ENCODE measurements at regions not wholly inside any gene's neighbourhood (a gene's known extent, or its start where the extent isn't known, plus 50 kb on each side); places are given as distances from the start of the nearest gene placed in this dataset.
A peak's percentile ranks its signal among the peaks of the same experiment; 100 is the strongest.

DNA sequence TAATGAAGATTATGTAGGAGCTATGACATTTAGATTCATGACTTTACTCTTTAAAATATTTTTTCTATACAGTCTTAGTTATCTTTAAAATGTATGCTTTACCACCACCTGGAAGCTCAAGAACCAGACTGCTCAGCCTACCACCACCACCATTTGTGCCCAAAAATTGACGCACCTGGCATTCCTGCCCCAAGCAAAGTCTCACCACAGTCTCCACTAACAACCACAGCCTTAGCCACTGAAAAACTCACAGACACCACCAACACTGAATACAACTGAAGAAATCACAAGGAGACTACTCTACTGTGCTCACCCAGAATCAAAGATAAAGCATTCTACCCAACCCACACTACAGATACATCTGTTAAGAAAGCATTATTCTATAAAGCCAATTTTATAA, 201.9 kb upstream of the PDE10A start:
- no peak for DNase-seq

DNA sequence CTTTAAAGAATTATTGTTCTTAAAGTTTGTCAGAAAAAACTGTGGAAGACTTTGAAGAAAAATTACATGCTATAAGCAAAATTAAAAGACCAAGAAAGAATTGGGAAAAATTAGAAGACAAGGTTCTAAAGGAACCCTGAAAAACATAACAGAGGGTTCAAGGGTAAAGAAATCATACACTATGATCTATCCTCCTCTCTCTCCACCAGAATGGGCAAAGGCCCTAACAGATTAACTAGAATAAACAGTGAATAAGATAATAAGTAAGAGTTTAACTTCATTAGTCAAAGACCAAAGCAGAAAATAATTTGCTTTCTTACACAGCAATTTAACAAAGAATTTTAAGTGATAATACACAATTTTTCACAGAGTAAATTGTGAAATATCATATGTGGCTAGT, 201.2 kb upstream of the PDE10A start:
- DNase-seq: no peak

DNA sequence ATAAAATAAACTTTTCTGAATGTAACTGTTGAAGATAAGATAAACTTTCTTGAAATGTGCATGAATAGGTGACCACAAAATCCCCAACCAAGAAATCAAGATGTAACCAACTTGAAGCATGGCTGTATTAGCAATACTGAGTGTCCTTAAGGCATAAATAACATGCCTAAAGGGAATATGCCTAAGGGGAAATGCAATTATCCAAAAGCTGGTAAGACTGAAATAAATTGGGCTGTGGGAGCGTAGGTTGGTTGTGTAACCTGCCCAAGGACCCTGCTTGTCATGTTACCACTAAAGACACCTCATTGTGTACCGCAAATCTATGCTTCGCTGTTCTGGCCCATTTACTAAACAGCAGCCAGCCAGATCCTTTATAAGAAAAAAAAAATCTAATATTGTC, 200.8 kb upstream of the PDE10A start:
- DNase-seq: no peak

DNA sequence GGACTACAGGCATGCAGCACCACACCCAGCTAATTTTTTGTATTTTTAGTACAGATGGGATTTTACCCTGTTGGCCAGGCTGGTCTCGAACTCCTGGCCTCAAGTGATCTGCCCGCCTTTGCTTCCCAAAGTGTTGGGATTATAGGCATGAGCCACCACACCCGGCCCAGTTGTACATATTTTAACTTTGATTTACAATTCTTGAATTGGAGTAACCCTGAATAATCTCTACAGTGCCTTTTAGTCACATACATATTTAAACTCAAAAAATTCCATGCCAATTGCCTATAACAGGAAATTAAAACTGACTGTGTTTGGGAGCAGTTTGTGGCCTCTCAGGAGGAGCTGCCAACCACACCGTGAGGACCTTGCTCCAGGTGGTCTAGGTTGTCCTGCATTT, 199.8 kb upstream of the PDE10A start:
- DNase-seq: no peak

DNA sequence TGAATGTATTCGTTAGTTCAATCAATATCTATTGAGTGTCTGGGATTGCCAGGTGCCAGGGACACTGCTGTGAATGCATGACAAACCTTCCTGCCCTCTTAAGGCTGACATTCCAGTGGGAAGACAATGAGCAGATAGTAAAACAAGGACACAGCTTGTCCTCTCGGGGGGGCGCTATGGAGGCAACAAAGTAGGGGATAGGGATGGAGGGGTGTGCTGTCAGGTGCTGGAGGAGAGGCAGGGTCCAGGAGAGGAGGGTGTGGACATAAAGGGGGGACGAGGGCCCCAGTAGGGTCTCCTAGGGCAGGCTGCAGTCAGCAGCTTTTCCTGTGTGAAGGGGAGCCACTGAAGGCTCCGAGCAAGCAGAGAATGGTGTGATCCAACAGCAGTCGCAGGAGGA, 198.2 kb upstream of the PDE10A start:
- DNase-seq: no peak

DNA sequence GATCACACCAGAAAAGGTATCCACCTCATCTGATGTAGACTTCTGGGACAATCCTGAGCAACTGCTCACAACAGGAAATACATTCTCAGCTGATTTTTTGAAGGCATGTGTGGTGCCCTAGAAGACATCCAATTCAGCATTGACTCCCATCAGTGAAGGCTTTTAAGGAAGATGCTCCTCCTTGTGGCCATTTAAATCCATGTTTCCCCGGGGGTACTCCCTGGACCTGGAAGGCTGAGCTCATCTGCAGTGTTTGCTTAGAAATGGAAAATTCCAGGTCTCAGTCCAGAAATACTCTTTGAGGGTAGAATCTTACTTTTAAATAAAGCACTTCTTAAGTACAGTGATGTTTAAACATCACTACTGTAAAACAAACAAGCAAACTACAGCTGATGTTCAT, 195.5 kb upstream of the PDE10A start:
- DNase-seq: no peak

DNA sequence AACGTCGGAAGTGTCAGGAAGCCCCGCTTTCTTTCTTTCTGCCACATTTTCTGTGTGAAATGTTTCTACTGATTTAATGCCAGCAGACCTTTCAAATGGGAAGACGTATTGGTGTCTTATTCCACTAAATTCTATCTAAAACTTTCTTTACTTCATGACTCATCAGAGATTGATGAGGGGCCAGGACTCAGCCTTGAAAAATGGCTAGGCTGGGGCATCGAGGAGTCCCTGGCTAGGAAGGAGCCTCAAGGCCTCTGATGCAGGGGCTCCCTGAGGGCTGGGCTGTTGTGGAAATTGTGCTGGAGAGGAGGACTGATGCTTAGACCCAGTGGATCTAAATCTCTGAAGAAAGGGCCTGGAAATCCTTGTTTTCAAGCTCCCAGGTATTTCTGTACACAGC, 192.8 kb upstream of the PDE10A start:
- DNase-seq: no peak

DNA sequence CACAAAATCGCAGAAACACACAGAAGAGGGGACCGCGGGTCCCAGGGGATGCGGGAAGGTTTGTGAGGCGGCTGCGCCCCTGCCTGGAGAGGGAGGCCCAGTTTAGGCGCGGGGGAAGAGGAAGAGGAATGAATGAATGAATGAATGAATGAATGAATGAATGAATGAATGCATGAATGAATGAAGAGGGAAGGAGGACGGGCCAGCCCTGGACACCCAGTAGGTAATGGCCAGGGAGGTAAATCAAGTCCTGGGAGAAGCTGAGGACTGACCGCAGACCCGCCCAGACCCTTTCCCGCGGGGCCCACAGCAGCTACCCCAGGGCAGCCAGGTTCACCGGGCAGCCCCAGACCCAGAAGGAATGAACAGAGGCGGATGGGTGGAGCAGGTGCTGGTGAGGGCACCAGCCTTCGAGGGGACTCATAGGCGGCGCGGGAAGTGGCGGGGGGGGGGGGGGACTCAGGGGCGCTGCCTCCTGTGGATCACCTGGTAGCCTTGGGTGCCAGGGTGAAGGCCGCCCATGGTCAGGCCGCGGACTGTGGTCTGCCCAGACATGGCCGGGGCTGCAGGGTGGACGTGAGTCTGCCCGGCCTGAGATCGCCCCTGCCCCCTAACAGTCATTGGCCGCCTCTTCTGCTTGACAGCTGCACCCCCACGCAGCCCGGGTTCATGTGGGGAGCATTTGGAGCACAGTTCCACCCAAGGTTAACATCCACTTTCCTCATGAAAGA, 192.0 kb upstream of the PDE10A start:
- no peak for DNase-seq

GRCh38 chr6:165854061-165854862, 191.2 kb upstream of the PDE10A start:
- no peak for DNase-seq

GRCh38 chr6:165852676-165853075, 189.6 kb upstream of the PDE10A start:
- DNase-seq: no peak

DNA sequence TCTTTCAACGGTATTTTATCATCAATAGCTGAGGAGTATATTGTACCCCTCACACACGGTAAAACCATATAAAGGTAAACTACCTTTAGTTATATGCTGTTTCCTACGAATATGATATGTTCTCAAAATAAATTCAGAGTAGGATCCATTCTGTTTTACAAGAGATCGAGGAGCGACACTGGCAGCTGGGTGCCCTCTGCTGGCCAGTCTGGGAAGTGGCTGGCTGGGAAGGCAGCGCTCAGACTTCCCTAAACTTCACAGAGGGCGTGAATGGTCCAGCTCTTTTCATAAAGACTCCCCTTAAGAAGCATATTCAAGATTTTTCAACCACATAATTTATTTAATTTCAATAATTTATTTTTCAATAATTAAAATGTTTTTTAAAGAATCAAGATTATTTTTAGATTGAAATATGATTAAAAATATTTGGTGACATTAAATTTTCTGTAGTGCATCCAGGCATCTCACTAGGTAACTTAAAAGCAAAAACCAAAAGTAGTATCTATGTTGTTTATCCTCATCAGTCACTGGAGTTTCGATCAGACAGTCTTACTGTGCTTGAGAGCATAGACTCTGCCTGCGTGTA, 187.5 kb upstream of the PDE10A start:
- DNase-seq: peak; percentile 7

DNA sequence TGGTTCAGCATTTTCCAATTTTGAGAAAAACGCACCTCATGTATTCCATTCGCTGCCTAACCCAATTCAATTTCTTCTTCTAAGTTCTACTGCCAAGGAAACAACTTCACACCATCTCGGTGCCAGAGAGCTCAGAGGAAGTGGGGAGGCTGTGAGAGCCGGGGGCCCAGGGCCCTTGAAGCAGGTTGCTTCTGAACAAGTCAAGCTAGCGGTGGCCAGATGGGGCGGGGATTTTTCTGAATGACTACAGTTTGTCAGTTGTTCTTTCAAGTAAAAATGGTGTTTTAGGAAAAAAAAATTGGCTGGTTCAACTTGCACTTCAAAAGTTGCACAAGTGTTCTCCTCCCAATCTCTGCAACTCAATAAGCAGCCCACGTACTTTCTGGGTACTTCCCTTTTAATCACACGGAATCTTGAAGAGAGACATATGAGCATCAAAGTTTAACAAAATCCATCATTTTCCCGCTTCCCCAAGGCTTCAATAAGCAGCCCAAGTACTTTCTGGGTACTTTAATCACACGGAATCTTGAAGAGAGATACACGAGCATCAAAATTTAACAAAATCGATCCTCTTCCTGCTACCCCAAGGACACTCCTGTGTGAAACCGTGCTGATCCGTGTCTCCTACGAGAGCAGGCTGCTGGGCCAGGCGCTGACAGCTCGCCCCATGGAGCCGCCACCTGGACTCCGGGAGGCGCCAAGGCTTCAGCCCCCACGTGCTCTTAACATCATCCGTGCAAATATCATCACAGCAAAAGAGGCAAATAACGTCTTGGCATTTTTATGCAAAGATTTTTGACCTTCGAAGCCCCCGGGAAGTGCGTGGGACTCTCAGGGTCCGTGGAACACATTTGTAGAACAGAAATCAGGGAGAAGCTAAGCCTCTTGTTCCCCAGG, 186.7 kb upstream of the PDE10A start:
- no peak for DNase-seq

- no peak for DNase-seq
Measured at GRCh38 chr6:165848086-165848426, 185.0 kb upstream of the PDE10A start.

DNA sequence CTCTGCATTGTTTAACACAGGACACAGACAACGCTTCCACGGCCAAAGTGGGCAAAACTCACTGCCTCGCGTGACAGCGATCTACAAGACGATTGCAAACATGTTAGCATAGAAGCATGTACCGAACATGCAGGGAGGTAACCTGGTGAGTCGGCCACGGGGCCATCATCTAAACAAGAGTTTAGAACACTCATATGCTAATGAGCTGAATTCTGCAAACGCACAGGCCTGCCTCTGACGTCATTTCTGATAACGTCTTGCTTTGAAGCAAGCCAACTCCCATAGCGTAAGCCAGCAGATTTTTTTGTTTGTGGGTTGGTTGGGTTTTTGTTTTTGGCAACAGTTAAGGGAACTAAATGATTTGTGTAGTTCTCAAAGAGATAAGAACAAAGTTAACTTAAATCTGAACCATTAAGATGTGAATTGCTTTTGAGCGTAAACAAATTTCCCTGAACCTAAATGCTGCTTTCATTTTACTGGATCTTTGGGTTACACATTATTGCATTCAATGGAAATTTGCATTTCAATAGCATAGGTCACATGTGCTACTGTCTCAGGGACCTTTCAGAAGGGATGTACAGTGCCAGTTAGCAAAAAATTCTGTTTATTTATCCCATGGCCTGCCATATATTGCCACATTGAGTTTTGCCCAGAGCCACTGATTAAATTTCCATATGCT, 184.5 kb upstream of the PDE10A start:
- DNase-seq: no peak

GRCh38 chr6:165846123-165846966, 183.3 kb upstream of the PDE10A start:
- no peak for DNase-seq

DNA sequence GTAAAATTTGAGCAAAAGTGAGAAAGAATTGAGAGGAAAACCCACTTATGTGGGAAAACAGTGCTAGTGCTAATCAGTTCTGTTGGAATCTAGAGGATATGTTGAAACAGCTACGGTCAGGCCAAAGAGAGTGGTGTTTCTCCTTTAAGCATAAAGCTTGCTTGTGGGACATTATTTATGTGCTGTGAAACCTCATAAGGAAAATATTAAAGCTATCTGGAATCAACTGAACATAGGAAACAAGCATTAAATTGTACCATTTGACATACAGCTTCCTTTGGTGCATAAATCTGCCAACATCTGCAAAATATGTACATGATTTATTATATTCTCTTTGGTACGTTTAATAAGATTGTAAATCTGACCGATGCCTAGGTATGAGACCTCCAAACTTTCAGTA, 182.5 kb upstream of the PDE10A start:
- no peak for DNase-seq

DNA sequence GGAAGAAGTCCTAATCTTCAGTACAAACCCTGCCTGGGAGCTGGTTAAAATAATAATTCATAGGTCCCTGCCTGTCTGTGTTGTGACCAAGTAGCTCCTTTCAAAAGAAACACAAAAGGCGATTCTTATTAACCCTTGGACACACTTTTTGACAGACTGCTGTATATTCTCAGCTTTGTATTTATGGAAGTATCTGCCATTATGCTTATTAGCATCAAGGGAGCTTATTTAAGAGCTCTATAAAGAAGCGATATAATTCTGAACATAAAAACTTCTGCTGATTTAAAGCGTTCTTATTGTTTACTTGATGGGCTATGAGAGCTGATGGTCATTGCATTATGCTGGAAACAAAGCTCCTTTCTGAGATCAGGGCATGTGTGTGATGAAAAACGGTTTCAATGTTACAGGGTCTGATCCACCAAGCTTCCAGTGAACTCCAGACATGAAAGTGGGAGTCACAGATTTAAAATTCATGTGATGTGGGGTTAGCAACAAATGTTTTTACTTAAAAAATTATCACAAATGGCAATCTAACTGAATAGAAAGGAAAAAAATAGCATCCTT, 181.8 kb upstream of the PDE10A start:
- no peak for DNase-seq

DNA sequence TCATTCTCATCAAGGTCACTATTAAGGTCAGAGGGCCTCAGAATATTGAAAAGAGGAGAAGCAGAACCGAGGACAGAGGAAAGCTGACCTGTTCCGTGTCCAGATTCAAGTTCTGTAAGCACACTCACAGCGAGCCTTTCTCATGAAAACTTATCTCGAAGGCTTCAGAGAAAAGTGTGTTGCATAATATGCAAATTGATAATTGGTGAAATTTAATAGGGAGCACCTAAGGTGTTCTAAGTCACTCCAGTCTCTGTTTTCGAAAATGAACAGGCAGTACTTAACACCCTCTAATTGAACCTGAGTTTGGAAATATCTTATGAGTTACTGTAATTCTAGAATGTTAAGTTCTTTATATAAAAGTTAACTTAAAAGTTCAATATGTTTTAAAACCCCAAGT, 181.2 kb upstream of the PDE10A start:
- DNase-seq: no peak

DNA sequence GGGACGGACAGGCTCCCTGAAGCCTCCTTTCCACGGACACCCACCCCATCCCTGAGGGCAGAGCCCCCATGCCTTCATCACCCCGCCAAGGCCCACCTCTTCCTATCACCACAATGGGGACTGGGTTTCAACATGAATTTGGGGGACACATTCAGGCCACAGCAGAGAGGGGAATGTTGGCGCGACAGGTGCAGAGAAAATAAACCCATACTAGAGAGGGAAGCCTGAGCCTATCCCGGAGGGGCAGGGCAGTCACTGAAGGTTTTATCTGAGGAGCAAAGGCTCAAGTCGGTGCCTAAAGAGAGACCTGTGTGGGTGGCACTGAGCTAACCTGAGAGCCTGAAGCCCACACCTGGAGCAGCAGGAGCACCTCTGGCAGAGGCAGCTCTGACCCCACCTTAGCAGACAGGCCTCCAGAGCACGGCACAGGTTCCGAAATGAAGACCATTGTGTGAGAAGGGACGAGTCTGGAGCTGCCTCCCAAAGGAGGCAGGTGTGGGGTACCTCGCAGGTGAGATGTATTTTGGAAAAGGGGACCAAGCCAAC, 180.6 kb upstream of the PDE10A start:
- DNase-seq: no peak

GRCh38 chr6:165843121-165843520, 180.1 kb upstream of the PDE10A start:
- no peak for DNase-seq

Data from DMS 273 treated with DMSO at 0.1 percent for 48 hours (cell line).